ENCODE measurements at regions not wholly inside any gene's neighbourhood (a gene's known extent, or its start where the extent isn't known, plus 50 kb on each side); places are given as distances from the start of the nearest gene placed in this dataset.

- TF ChIP-seq POLR2AphosphoS5 (IDR thresholded peaks at IDR 0.05; ENCODE audit: low read depth, low read length) (no peak), TAF1 (IDR thresholded peaks at IDR 0.05; ENCODE audit: borderline replicate concordance, low read depth, low read length) (no peak), POLR2A (IDR thresholded peaks at IDR 0.05; ENCODE audit: low read depth, low read length) (no peak)
Measured at GRCh38 chr13:72072261-72072660, 205.3 kb upstream of the DACH1 start.
